Left ventricle myocardium inferior (tissue), 1 donor: ENCODE measurements at regions not wholly inside any gene's neighbourhood (a gene's known extent, or its start where the extent isn't known, plus 50 kb on each side); places are given as distances from the start of the nearest gene placed in this dataset.

Experiments
- DNase-seq: peaks from one replicate; pipeline ENCODE4 v3.0.0-alpha.2; 2020
- H3K27ac ChIP-seq: fragments of 200-600 bp; replicated peaks from 2 replicates; pipeline ENCODE4 v1.8.0; 2021
- H3K27me3 ChIP-seq: fragments of 200-600 bp; 2 replicates; pipeline ENCODE4 v1.8.0; 2021; ENCODE audit warnings: low read depth
- H3K36me3 ChIP-seq: fragments of 200-600 bp; 2 replicates; pipeline ENCODE4 v1.8.0; 2021
- H3K4me1 ChIP-seq: fragments of 200-600 bp; 2 replicates; pipeline ENCODE4 v1.8.0; 2021
- H3K4me3 ChIP-seq: fragments of 200-600 bp; 2 replicates; pipeline ENCODE4 v1.8.0; 2021; ENCODE audit warnings: mild to moderate bottlenecking, moderate library complexity
- H3K9me3 ChIP-seq: fragments of 200-600 bp; replicated peaks from 2 replicates; pipeline ENCODE4 v1.8.0; 2021
- intact Hi-C: fragments of 100-400 bp; cut with micrococcal nuclease; formaldehyde crosslinking; loops from one replicate; pipeline ENCODE4 v1.11.0; 2022
- TF ChIP-seq, protein P1 (sequence below): fragments of 200-600 bp; IDR thresholded peaks from 2 replicates; pipeline ENCODE4 v1.8.0; 2021; ENCODE audit warnings: antibody characterized with exemption, mild to moderate bottlenecking, borderline replicate concordance
- donor health status: DM: no; HTN: yes; CAD: no; lungs with severe emphysema.

- Histone ChIP-seq H3K4me1 (no peaks in the 10 kb centered on the region), H3K36me3 (no peaks in the 10 kb centered on the region), H3K27ac (no peak overlapping the region), H3K27me3 (no peaks in the 10 kb centered on the region), H3K9me3 (no peaks in the 10 kb centered on the region), H3K4me3 (no peak overlapping the region)
- no peak for DNase-seq
- intact Hi-C loops: no loop called here
- TF ChIP-seq, protein P1, sequence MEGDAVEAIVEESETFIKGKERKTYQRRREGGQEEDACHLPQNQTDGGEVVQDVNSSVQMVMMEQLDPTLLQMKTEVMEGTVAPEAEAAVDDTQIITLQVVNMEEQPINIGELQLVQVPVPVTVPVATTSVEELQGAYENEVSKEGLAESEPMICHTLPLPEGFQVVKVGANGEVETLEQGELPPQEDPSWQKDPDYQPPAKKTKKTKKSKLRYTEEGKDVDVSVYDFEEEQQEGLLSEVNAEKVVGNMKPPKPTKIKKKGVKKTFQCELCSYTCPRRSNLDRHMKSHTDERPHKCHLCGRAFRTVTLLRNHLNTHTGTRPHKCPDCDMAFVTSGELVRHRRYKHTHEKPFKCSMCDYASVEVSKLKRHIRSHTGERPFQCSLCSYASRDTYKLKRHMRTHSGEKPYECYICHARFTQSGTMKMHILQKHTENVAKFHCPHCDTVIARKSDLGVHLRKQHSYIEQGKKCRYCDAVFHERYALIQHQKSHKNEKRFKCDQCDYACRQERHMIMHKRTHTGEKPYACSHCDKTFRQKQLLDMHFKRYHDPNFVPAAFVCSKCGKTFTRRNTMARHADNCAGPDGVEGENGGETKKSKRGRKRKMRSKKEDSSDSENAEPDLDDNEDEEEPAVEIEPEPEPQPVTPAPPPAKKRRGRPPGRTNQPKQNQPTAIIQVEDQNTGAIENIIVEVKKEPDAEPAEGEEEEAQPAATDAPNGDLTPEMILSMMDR: no peak
Measured at GRCh38 chr1:88140325-88140724, 543.7 kb upstream of the PKN2 start.

DNA sequence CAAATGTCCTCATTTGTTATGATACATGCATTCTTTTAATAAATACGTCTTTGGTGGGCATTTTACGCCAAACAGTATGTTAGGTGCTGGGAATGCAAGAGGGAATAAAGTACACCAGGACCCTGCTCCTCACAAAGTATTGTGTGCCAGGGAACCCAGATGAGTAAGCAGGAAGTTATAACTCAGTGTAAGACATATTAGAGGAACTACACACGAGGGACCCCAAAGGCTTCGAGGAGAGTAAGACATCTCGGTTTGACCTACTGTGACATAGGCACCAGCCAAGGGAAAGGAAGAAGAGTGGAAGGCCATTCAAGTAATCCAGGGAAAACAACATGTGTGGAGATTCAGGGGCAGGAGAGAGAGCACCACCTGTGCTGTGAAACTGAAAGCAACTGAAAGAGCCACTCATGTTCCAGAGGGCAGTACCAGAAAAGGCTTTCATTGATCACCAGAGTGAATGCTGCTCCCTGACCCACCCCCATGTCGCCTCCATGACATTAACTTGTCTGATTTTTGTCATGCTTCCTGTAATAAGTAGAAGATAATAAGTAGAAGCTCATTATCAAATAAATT is 542.5 kb upstream of the PKN2 start:
- TF ChIP-seq, protein P1: no peak
- Histone ChIP-seq H3K4me1 (no peaks in the 10 kb centered on the region), H3K36me3 (no peaks in the 10 kb centered on the region), H3K27me3 (no peaks in the 10 kb centered on the region), H3K9me3 (no peaks in the 10 kb centered on the region), H3K4me3 (no peak overlapping the region), H3K27ac (no peak overlapping the region)
- intact Hi-C loops: no loop called here
- no peak for DNase-seq

DNA sequence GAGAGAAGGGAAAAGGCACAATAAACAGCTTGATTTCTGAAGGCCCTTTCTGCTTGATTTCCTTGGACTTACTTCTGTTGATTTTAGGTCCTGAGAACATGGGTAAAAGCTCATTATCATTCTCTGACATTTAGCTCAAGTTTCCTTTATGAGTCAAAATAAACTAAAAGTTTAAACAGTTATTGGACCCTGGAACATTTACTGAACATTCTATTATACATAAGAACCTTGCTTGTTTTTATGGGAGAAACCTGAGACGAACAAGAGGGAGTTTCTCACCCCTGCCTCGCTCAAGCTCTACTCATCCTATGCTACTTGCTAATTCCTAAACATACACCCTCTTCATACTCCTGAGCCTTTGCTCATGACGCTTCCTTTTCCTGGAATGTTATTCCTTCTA is 538.3 kb upstream of the PKN2 start:
- intact Hi-C loops: no loop called here
- no peak overlapping the region for H3K4me3 ChIP-seq
- TF ChIP-seq, protein P1: no peak

GRCh38 chr1:88149686-88150085 is 534.4 kb upstream of the PKN2 start:
- TF ChIP-seq, protein P1: no peak

More for the DNA sequence above, 538.3 kb upstream of the PKN2 start:
- no peaks in the 10 kb centered on the region for H3K27me3 ChIP-seq
- no peak for DNase-seq
- no peaks in the 10 kb centered on the region for H3K9me3 ChIP-seq
- H3K4me1 ChIP-seq: no peaks in the 10 kb centered on the region
- no peak overlapping the region for H3K27ac ChIP-seq
- no peaks in the 10 kb centered on the region for H3K36me3 ChIP-seq

GRCh38 chr1:88150330-88150729 is 533.7 kb upstream of the PKN2 start:
- Histone ChIP-seq H3K27me3 (no peaks in the 10 kb centered on the region), H3K36me3 (no peaks in the 10 kb centered on the region), H3K4me3 (no peak overlapping the region), H3K9me3 (no peaks in the 10 kb centered on the region), H3K27ac (no peak overlapping the region), H3K4me1 (no peaks in the 10 kb centered on the region)
- intact Hi-C loops: no loop called here
- DNase-seq: no peak
- TF ChIP-seq, protein P1: no peak

More at GRCh38 chr1:88149686-88150085, 534.4 kb upstream of the PKN2 start:
- no peaks in the 10 kb centered on the region for H3K4me1 ChIP-seq
- no peak overlapping the region for H3K4me3 ChIP-seq
- H3K9me3 ChIP-seq: no peaks in the 10 kb centered on the region
- H3K27ac ChIP-seq: no peak overlapping the region
- H3K27me3 ChIP-seq: no peaks in the 10 kb centered on the region
- no peak for DNase-seq
- intact Hi-C loops: no loop called here
- no peaks in the 10 kb centered on the region for H3K36me3 ChIP-seq

GRCh38 chr1:88163187-88163586 is 520.9 kb upstream of the PKN2 start:
- H3K27ac ChIP-seq: no peak overlapping the region
- H3K27me3 ChIP-seq: no peaks in the 10 kb centered on the region
- H3K4me1 ChIP-seq: no peaks in the 10 kb centered on the region
- TF ChIP-seq, protein P1: no peak
- H3K9me3 ChIP-seq: no peaks in the 10 kb centered on the region
- no peaks in the 10 kb centered on the region for H3K36me3 ChIP-seq
- no peak for DNase-seq
- intact Hi-C loops: no loop called here
- H3K4me3 ChIP-seq: no peak overlapping the region
